NCI-H2107 treated with DMSO at 0.1 percent for 48 hours (cell line): ENCODE measurements at regions not wholly inside any gene's neighbourhood (a gene's known extent, or its start where the extent isn't known, plus 50 kb on each side); places are given as distances from the start of the nearest gene placed in this dataset.

Experiments used
- DNase-seq: peaks from one replicate; lab custom pipeline; 2025; ENCODE audit not compliant: unreplicated experiment; lab: John Stamatoyannopoulos, UW

DNA sequence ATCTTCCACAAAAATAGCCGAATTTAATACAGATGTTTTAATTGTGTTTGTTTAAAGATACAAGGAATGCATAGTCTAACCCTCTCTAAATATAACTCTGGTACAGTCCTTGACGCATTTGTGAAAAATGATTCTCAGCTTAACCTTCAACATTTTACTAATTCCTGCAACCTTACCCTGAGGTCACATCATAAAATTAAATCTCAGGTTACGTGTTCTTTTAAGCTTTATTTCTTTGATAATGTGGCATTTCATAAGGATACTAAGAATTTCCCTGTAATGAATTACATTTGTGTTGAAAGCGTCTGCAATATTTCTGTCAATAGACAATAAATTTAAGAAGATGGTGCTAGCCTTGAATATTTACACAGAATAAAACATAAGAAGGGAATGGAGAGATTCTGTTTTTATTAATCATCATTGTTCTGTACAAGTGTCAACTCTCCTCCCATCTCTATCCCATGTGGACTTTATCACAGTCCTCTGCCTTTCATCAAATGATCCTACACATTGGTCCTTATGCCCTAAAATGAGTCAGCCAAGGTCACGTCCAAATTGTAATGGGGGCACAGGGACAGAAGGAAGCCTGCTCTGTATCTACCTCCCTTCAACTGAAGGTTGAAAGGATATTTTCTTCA, 769.3 kb upstream of the FLRT2 start:
- no peak for DNase-seq

DNA sequence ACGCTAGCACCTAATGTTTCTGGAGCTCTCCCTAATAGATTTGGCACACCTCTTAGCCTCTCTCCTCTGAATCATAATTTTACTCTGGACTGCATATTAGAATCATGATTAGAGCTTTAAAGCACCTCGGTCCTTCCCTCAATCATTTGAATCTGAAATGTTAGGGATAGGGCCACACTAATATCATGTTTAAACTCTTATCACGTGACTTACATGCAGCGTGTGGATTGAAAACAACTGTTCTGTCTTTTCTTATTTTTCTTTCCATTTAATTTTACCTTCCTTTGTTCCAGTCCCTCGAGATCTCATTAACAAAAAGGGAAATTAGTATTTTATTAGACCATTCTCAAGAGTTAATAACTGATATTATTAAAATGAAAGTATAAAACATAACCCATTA, 762.5 kb upstream of the FLRT2 start:
- DNase-seq, result no peak

DNA sequence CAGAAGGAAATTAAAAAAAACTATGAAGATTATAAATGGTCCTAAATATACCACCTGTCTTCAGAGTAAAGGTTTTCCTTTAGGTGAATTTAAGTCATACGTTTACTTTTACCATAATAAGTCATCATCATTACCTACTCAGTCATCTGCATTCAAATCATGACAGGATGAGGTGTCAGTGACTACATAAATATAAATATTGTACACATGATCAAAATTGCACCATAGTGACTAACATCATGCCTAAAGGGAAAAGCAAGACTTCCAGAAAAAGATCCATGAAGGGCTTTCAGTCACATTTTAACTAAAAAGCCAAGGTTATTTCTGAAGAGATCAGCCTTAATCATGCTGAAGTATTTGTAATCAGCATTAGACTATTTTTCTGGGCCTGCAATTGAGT, 759.9 kb upstream of the FLRT2 start:
- DNase-seq, result no peak

DNA sequence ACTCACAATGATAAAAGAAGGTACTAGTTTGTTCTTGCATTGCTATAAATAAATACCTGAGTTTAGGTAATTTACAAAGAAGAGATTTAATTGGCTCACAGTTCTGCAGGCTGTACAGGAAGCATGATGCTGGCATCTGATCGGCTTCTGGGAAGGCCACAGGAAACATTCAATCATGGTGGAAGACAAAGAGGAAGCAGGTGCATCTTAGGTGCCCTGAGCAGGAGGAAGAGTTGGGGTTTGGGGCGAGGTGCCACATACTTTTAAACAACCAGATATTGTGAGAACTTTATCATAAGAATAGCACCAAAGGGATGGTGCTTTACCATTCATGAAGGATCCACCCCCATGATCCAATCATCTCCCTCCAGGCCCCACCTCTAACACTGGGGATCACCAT, 752.6 kb upstream of the FLRT2 start:
- DNase-seq, result no peak

DNA sequence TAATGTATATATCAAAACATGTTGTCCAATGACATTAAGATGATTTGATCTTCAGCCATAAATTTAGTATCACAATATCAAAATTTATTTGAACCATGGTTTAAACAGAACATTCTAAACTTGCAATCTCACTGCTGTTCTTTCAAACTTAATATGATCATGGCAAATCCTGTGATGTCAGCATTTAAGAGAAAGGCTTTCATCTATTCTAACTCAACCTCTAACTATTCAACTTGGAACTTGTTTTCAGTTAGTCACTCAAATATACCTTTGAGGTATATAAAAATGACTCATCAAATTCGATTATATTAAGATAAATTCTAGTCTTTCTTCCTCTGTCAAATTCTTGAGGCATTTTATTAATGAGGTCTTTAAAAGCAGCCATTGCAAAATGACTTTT, 747.0 kb upstream of the FLRT2 start:
- no peak for DNase-seq

DNA sequence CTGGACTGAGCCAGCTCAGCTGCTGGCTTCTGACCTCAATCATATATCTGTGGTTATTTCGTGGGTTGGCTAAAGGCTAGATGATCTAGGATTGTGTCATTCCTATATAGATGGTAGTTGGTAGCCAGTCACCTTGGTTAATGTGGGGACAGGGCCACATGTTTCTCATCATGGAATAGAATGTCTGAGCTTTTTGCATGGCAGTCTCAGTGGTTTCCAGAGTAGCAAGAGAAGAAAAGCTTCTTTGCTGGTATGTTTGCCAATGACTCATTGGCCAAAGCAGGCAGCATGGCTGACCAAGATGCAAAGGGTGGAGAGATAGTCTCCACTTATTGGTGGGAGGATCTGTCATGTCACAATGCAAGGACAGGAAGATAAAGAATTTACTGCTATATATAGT, 746.4 kb upstream of the FLRT2 start:
- DNase-seq, result no peak

DNA sequence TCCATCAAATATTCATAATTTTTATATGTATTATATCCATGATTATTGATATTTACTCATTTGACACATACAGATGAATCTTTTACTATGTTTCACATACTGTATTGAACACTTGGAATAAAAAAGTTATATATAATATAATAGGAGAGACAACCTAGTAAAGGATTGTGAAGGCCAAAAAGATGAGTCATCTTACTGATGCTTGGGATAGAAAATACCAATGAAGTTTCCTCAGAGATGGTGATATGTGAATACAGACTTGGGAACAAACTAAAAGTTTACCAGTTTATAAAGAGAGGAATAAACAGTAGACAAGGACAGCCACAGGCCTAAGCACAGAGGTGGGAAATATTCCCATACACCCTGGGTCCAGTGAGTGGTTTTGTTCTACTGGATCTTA, 743.9 kb upstream of the FLRT2 start:
- no peak for DNase-seq

DNA sequence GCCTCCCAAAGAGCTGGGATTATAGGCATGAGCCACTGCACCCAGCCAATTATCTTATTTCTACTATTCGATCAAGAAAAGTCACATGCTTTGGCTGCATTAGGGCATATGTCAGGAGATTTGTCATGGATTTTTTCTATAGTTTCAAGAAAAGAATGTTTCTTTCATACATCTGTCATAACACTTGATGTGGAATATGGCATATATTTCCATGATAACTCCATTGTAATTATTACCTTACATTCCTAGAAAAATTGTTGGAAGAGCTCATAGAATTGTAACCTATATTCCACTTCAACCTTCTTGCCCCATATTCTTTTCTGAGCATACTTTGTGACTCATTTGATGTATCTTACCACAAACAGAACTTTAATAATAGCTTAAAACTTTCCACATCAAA, 740.9 kb upstream of the FLRT2 start:
- DNase-seq, result no peak

DNA sequence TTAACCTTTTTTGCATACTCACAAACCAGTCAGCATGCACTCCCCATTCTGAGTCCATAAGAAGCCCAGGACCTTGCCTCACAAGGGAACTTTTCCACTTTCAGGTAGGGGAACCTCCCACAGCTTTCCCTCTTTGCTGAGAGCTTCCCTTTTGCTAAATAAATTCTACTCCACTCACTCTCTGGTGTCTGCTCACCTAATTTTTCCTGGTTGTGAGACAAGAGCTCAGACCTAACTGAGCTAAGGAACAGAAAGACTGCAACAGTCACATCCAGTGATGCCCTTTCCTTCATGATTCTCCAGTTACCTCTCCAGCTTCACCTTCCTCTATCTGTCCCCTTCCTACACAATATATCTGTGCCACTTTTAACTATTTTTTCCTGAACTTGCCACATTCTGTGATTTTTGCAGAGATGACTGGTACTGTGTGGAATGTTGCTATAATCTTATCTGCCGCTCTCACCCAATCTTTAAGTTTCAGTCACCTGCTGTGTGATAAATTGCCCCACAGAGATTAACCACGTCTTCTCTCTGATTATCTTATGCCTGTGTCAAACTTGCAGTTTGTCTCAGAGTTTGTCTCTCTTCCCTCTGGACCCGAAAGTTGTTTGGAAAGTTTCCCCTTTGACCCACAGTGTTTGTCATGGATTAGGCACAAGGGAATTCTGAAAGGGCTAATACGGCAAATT, 737.1 kb upstream of the FLRT2 start:
- no peak for DNase-seq

DNA sequence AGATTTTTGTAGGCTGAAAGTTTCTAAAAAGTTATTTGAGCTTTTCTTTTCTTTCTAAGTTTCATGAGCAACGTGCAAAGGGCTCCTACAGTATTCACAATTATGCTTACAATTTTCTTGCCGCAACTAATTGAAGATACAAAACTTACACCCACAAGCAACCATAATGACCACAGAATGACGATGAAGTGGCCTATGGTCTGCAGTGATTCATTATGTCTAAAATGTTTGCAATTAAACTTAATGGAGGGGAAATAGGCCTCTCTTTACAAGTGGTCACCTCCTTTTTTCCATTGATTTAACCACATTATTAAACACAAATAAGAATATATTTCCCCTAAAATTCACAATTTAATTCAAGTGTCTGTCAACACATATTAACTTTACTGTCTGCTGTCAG, 732.6 kb upstream of the FLRT2 start:
- no peak for DNase-seq

DNA sequence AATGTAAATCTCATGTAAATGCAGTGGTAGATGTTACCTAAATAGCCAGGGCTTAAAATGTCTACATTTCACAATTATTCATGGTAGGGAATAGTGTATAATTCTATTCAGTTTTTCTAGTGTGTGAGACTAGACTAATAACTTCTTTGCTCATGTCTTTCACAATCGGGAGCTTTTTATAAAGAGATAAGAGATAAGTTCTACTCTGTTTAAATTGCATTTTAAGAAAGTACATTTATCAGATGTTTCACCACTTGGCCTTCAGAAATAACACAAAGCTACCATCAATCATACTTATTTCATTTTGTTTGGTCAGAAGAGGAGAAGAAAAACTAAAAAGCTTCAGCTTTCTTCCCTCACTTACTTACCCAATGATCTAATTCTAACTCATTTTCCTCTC, 725.5 kb upstream of the FLRT2 start:
- no peak for DNase-seq

DNA sequence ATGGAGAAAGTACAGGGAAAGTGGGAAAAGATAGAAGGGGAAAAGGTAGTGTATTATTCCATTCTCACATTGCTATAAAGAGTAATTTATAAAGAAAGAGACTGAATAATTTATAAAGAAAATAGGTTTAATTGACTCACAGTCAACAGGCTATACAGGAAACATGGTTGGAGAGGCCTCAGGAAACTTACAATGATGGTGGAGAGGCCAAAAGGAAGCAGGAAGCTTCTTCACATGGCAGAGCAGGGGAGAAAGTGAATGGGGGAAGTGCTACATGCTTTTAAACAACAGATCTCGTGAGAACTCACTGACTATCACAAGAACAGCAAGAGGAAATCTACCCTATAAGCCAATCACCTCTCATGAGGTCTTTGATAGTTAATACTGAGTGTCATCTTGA, 725.0 kb upstream of the FLRT2 start:
- no peak for DNase-seq

DNA sequence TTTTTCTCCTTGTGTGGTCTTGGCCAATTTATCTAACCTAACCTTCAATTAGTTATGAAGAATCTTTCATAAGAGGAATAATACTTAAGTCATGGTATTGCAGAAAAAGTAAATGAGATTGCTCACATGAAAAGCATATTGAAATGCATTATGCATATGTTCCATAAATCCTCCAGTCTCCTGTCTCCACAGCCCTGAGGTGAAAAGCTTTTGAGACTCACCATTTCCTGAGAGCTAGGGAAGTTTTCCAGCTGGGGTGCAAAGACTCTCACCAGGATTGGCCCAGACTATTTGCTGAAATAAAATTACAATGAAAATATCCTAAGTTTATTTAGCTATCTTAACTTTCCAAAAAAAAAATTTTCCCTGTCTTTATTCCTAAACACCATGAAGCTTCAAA, 723.8 kb upstream of the FLRT2 start:
- no peak for DNase-seq

DNA sequence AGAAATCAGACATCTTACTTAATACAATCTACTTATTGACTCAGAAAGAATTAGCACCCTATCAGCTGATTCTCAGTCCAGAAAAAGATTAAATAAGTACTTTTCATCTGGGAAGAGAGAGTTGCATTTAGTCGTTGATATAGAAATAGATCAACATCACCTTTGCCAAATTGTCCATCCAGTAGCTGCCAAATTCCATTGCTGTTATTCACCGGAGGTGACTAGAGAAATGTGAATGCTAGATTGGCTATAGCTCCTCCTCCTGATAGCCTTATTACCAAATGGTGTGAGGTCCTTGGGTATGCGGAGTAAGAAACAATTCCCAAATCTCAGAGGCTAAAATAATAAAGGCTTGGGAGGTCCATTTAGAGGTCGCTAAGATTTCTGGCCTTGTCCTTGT, 723.3 kb upstream of the FLRT2 start:
- no peak for DNase-seq

DNA sequence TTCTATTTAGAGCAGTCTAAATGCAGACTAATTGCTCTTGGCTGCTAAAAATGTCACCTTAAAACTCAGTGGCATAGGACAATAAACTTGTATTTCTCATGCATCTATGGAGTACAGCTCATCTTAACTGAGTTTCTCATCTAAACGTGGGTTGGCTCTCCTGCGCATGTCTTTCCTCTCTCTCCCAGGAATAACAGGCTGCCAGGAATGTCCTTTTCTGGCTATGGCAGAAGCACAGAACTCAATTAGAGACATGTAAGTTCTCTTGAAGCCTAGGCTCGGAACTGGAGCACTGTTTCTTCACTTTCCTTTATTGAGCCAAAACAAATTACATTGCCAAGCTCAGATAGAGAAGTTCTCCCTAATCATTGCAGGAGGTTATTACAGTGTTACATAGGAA, 722.3 kb upstream of the FLRT2 start:
- no peak for DNase-seq

DNA sequence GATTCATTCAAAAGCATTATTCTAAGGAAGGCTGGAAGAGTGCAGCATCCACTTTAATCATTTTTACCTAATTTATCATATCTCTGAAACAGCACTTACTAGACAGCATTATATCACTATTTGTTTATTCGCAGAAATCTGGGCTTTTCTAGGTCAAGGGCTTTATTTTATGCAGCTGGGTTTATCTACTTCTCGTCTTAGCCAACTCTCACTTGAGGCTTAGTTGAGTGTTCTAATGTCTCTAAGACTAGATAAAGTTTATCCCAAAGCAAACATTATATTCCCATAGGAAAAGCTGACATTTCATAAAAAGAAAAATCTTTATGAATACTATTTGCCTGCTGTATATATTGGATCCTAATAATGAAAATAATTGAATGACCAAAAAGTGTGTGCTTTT, 720.8 kb upstream of the FLRT2 start:
- DNase-seq, result no peak

DNA sequence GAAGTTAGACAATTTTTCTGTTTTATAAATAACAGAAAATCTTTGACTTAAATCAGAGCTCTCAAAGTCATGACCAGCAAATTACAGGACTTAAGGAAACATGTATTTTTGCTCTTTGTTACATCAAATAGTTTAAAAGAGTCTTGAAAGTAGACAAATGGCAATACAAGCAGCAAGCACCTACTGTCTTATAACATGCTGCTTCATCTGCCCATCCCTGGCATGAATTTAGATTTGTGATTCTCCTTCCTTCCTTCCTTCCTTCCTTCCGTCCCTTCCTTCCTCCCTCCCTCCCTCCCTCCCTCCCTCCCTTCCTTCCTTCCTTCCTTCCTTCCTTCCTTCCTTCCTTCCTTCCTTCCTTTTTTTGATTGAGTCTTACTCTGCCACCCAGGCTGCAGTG, 715.6 kb upstream of the FLRT2 start:
- no peak for DNase-seq

DNA sequence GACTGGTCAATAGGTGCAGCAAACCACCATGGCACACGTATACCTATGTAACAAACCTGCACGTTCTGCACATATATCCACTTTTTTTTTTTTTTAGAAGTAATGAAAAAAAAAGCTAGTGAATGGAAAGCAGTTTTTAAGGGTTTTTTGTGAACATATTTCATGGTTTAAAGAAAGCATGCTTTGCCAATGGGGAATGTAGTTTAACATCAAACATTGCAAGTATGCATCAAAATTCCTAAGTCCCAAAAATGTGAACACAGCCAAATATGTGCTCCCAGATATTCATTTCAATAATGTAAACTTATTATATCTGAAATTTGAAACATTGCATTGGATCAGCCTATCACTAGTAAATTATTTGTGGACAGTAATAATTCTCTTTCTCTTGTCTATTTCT, 710.4 kb upstream of the FLRT2 start:
- no peak for DNase-seq

DNA sequence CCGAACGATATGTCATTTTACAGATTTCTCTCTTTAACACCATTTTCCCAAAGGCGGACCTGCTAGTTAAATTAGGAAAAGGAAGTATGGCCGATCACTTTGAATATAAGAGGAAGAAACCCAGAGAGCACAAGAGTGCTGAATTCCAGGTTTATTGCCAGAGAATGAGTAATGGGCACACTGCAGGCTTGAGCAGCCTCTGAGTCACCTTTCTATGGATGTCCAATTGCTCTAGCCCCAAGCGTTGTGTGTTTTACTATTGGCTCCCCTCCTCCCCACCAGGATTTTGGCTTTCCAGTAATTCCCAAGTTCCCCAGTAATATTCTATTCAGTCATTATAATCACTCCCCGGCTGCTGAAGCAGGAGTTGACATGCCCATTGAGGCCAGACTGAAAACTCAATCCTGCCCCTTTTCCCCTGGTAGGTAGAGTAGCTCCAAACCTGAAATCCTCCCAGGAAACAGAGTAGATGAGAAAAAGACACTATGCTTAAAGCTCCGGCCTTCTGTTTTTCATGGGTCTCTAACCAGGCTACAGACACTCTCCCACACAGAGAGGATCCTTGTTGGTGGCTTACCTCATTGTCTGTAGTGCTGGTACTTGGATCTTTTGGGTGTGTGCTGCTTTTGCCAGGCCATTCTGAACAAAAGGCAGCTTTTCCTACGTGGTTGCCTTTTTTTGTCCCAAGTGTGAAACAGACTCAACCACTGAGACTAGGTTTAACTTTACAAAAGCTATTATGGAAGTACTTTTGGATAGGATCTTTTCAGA, 704.3 kb upstream of the FLRT2 start:
- no peak for DNase-seq

DNA sequence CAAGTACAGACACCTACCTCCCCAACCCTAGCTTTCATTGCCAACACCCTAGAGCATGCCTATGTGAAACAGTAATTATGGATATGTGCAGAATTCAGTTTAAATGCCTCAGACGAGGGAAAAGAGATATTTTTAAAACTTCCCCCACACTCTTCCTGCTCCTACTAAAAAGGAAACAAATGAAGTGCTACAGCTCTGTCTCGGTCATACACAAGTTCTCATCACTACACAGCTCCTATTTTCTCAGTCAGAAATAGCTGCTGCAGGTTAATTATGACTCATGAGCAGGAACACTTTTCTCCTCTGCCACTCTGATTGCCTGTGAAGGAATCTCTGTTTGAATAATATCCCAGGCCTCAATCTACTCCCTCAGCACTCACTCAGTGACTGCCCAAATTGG, 703.6 kb upstream of the FLRT2 start:
- no peak for DNase-seq

DNA sequence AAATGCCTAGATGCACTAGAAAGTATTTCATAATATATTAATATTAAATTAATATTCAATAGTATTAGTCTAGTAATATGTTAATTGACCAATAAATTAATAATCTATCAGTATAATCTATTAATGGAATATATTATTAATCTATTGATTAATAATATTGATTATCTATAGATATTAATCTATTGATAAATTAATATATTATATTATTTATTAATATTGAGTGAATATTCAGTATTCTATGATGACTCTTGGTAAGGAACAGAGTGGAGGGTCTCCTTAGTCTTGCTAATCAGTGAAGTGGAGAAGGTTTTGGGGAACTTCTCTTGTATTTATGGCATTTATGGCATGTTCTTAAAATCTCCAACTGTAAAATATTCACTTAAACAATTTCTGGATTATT, 679.3 kb upstream of the FLRT2 start:
- no peak for DNase-seq

DNA sequence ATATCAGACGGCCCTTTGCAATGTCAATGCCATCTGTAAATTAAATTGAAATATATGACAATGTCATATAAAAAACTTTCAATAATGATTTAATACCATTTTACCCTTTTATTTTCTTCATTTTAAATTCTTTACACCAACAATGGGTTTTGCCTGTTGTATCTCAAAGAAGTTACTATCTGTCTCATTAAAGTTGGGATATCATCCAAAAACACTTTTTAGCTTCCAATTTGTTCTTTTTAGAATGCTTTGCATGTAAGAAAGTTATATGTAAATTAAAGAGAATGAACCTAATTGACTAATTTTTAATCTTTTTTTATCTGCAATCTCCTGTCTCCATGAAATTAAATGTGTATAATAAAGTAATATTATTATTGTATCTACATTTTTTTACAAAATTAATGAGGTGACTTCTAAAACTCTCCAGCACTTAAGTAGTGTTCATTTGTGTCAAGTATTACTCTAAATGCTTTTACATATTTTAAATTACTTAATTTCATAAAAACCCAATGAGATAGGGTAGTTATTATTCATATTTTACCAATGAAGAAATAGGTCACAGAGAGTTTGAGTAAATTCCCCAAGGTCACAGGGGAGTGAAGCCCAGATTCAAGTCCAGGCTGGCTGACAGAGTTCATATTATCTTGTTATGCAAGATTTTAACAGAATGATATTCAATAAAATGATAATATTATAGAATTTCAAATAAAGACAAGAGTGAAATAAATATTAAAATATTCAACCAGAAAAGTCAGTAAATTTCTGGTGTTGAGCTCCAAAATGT, 673.0 kb upstream of the FLRT2 start:
- no peak for DNase-seq
